Left lung (tissue), 4 donors: ENCODE measurements at regions not wholly inside any gene's neighbourhood (a gene's known extent, or its start where the extent isn't known, plus 50 kb on each side); places are given as distances from the start of the nearest gene placed in this dataset.

Experiments
- ATAC-seq: fragments of 200-7000 bp; cut with Tn5 transposase; one replicate; pipeline ENCODE4 v1.9.1; 2020; ENCODE audit warnings: moderate library complexity
- DNase-seq, 4 donors: peaks; one replicate each; pipeline ENCODE4 v3.0.0-alpha.2; 2013 to 2020
- H3K27ac ChIP-seq, 2 donors: fragments of 200-600 bp; sonication (generic) in 1 of 2; one replicate each; pipeline versions ENCODE4 v1.5.0 to v1.8.0; 2020 to 2021
- H3K27me3 ChIP-seq, 2 donors: fragments of 200-600 bp; sonication (generic) in 1 of 2; one replicate each; pipeline versions ENCODE4 v1.5.0 to v1.8.0; 2020 to 2021
- H3K36me3 ChIP-seq, 2 donors: fragments of 200-600 bp; sonication (generic) in 1 of 2; one replicate each; pipeline versions ENCODE4 v1.5.0 to v1.8.0; 2020 to 2021
- H3K4me1 ChIP-seq, 2 donors: fragments of 200-600 bp; one replicate each; pipeline ENCODE4 v1.8.0; 2021
- H3K4me3 ChIP-seq, 2 donors: fragments of 200-600 bp; sonication (generic) in 1 of 2; one replicate each; pipeline versions ENCODE4 v1.5.0 to v1.8.0; 2020 to 2021; ENCODE audit warnings: mild to moderate bottlenecking in 1 of 2
- H3K9me3 ChIP-seq, 2 donors: fragments of 200-600 bp; sonication (generic) in 1 of 2; one replicate each; pipeline versions ENCODE4 v1.5.0 to v1.8.0; 2020 to 2021
- CTCF ChIP-seq, 2 donors: fragments of 200-600 bp; sonication (generic) in 1 of 2; IDR thresholded peaks; one replicate each; pipeline versions ENCODE4 v1.5.0 to v1.8.0; 2021; ENCODE audit warnings: antibody characterized with exemption in 2 of 2
- intact Hi-C, 2 donors: fragments of 100-400 bp; cut with DNase I; formaldehyde crosslinking; loops; one replicate each; pipeline versions ENCODE4 v1.11.2 to v1.14.2; 2022
- donor health status: DM: no; HTN: yes; CAD: no.
- donor health status: DM: no; HTN: no; CAD: no.

- Histone ChIP-seq H3K9me3 (peaks cover 0 to 8% of the 10 kb centered on the region in 2 donors), H3K4me3 (no peak overlapping the region), H3K36me3 (no peaks in the 10 kb centered on the region), H3K27ac (no peak overlapping the region), H3K4me1 (peaks cover 0 to 8% of the 10 kb centered on the region in 2 donors), H3K27me3 (peaks cover 0 to 2% of the 10 kb centered on the region in 2 donors)
- intact Hi-C loops: no loop called here
- DNase-seq: peak in 1 of 4 donors; percentile 18
- TF ChIP-seq CTCF (IDR thresholded peaks at IDR 0.05): no peak
- ATAC-seq: no peak
Observed at GRCh38 chr6:170033666-170034065, 257.2 kb downstream of the DLL1 start.

GRCh38 chr6:170032706-170033309 is 258.1 kb downstream of the DLL1 start:
- Histone ChIP-seq H3K9me3 (peaks cover 0 to 8% of the 10 kb centered on the region in 2 donors), H3K4me1 (peaks cover 0 to 8% of the 10 kb centered on the region in 2 donors), H3K4me3 (no peak overlapping the region), H3K27ac (no peak overlapping the region), H3K27me3 (peaks cover 0 to 6% of the 10 kb centered on the region in 2 donors), H3K36me3 (no peaks in the 10 kb centered on the region)
- intact Hi-C loops: no loop called here
- DNase-seq (peak in 2 of 4 donors; percentile 26 to 31), ATAC-seq (no peak)
- TF ChIP-seq CTCF (IDR thresholded peaks at IDR 0.05): no peak

- peaks cover 0 to 5% of the 10 kb centered on the region in 2 donors for H3K4me1 ChIP-seq
- H3K27ac ChIP-seq: no peak overlapping the region
- H3K9me3 ChIP-seq: peaks cover 0 to 8% of the 10 kb centered on the region in 2 donors
- H3K4me3 ChIP-seq: no peak overlapping the region
- DNase-seq (peak in 2 of 4 donors; percentile 24 to 30), ATAC-seq (no peak)
- intact Hi-C loops: no loop called here
- peaks cover 0 to 6% of the 10 kb centered on the region in 2 donors for H3K27me3 ChIP-seq
- no peak for TF ChIP-seq CTCF (IDR thresholded peaks at IDR 0.05)
- H3K36me3 ChIP-seq: no peaks in the 10 kb centered on the region
Observed at GRCh38 chr6:170032197-170032596, 258.7 kb downstream of the DLL1 start.

GRCh38 chr6:170031684-170032121 is 259.2 kb downstream of the DLL1 start:
- H3K4me3 ChIP-seq: no peak overlapping the region
- TF ChIP-seq CTCF (IDR thresholded peaks at IDR 0.05): no peak
- peaks cover 0 to 8% of the 10 kb centered on the region in 2 donors for H3K9me3 ChIP-seq
- peaks cover 0 to 5% of the 10 kb centered on the region in 2 donors for H3K4me1 ChIP-seq
- no peaks in the 10 kb centered on the region for H3K36me3 ChIP-seq
- H3K27me3 ChIP-seq: peaks cover 0 to 6% of the 10 kb centered on the region in 2 donors
- H3K27ac ChIP-seq: no peak overlapping the region
- ATAC-seq: no peak
- intact Hi-C loops: no loop called here
- DNase-seq: peak in 1 of 4 donors; percentile 58

GRCh38 chr6:170030821-170031471 is 259.9 kb downstream of the DLL1 start:
- intact Hi-C loops: no loop called here
- peaks cover 0 to 6% of the 10 kb centered on the region in 2 donors for H3K27me3 ChIP-seq
- peaks cover 0 to 8% of the 10 kb centered on the region in 2 donors for H3K9me3 ChIP-seq
- ATAC-seq (peak; percentile 45), DNase-seq (peak in 3 of 4 donors; percentile 45 to 80 (median 57))
- no peak overlapping the region for H3K4me3 ChIP-seq
- H3K36me3 ChIP-seq: no peaks in the 10 kb centered on the region
- no peak overlapping the region for H3K27ac ChIP-seq
- TF ChIP-seq CTCF (IDR thresholded peaks at IDR 0.05): no peak
- H3K4me1 ChIP-seq: peaks cover 0 to 6% of the 10 kb centered on the region in 2 donors
